GM19035 (cell line): ENCODE measurements at regions not wholly inside any gene's neighbourhood (a gene's known extent, or its start where the extent isn't known, plus 50 kb on each side); places are given as distances from the start of the nearest gene placed in this dataset.
"Not testable (repeated sequence)": the region's sequence is repeated elsewhere in the genome, so short reads cannot be mapped to it uniquely, and the experiment has no call there.

Source experiments
- ATAC-seq: cut with Tn5 transposase; IDR thresholded peaks from one replicate; pipeline ENCODE4 v1.9.1; 2021; ENCODE audit not compliant: unreplicated experiment

DNA sequence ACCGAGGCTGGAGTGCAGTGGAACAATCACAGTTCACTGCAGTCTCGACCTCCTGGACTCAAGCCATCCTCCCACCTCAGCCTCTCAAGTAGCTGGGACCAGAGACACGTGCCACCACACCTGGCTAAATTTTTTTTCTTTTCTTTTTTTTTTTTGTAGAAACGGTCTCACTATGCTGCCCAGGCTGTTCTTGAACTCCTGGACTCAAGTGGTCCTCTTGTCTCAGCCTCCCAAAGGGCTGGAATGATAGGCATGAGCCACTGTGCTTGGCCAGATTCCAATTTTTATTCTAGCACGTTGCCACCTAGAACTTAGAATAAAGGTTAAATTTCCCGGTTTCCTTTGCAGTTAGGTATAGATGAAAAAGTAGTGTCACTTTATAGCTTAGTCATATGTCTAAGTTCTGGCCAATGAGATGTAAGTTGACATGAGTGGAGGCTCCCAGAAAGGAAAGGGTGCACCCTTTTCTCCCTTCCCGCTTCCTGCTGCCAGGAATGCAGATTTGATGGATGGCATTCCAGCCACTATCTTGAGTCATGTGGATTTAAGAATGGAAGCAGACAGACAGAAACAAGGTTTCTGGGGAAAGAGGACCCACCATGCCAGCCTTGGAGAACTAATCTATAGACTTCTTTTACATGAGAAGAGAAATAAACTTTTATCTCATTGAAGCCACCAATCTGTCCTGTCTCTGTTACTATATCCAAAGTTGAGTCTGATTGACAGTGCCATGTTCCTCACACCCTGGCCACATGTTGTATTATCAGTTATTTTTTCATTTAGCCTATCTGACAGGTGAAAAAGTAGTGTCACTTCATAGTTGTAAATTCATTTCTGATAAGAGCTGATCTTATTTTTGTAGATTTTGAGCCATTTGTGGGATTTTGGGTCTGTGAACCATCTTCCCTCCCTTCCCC is 60.6 kb upstream of the NCOA3 start:
- no peak for ATAC-seq

- no peak for ATAC-seq
These were observed 59.9 kb upstream of the NCOA3 start for GRCh38 chr20:47441774-47442150.

DNA sequence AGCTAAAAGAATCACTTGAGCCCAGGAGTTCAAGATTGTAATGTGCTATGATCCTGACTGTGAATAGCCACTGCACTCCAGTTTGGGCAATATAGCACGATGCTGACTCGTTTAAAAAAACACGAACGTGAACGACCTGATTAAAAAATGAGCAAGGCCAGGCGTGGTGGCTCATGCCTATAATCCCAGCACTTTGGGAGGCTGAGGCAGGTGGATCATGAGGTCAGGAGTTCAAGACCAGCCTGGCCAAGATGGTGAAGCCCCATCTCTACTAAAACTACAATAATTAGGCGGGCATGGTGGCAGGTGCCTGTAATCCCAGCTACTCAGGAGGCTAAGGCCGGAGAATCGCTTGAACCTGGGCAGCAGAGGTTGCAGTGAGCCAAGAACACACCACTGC is 58.6 kb upstream of the NCOA3 start:
- ATAC-seq = not testable (repeated sequence)

- no peak for ATAC-seq
These were observed 57.1 kb upstream of the NCOA3 start for GRCh38 chr20:47444584-47444983.

- no peak for ATAC-seq
These were observed 56.4 kb upstream of the NCOA3 start for GRCh38 chr20:47445291-47445690.

DNA sequence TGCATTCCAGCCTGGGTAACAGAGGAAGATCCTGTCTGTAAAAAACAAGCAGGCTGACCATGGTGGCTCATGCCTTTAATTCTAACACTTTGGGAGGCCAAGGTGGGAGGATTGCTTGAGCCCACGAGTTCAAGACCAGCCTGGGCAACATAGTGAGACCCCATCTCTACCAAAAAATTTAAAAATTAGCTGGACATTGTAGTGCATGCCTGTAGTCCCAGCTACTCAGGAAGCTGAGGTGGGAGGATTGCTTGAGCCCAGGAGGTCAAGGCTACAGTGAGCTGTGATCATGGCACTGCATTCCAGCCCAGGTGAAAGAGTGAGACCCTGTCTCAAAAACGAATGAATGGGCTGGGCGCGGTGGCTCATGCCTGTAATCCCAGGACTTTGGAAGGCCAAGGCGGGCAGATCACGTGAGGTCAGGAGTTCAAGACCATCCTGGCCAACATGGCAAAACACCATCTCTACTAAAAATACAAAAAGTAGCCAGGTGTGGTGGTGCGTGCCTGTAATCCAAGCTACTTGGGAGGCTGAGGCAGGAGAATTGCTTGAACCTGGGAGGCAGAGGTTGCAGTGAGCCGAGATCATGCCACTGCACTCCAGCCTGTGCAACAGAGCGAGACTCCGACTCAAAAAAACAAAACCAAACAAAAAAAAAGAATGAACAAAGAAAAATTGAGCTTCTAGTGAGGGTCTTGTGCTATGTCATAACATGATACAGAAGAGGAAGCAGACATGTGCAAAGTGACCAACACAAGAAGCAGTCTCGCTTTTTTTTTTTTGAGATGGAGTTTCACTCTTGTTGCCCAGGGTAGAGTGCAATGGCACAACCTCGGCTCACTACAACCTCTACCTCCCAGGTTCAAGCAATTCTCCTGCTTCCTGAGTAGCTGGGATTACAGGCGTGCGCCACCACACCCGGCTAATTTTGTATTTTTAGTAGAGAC is 54.1 kb upstream of the NCOA3 start:
- not testable (repeated sequence) for ATAC-seq

- ATAC-seq = no peak
These were observed 53.3 kb upstream of the NCOA3 start for GRCh38 chr20:47448429-47448828.

- ATAC-seq = no peak
These were observed 50.1 kb upstream of the NCOA3 start for GRCh38 chr20:47451602-47451904.
